D341Med (cell line): ENCODE measurements at regions not wholly inside any gene's neighbourhood (a gene's known extent, or its start where the extent isn't known, plus 50 kb on each side); places are given as distances from the start of the nearest gene placed in this dataset.
"Not testable (repeated sequence)": the region's sequence is repeated elsewhere in the genome, so short reads cannot be mapped to it uniquely, and the experiment has no call there.

Experiments
- DNase-seq: peaks from one replicate; pipeline ENCODE4 v3.0.0; 2012; ENCODE audit warnings: low spot score

DNA sequence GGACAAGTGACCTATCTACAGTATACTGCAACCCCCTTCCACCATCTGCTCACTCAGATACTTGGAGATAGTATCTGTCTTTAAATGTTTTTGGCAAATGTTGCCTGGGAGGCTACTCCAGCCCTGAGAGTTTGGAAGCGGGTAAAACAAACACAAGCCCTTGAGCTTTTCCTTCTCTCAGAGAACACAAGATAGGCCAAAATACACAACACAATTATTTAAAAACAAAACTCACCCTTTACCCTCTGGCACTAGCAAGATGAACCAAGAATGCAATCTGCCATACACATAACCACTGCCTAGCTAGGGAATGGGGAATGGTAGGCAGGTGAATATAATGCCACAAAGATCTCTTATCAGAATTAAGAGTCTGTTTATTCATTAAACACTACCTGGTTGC, 324.7 kb upstream of the FAM47C start:
- no peak for DNase-seq

DNA sequence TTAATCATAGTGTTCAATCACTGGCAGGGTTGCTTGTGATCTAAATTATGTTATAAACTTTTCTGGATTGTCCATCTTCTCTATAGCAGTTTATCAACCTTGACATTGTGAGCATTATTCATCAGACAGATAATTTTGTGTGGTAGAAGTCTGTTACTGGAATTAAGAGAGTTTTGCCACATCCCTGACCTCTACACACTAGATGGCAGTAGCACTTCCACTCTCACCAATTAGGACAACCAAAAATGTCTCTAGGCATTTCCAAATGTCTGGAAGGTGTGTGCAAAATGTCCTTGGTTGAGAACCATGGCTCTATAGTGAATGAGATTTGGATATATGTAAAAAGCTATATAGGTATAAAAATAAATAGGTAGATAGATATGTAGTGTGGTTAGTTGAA, 324.1 kb upstream of the FAM47C start:
- DNase-seq, result no peak

DNA sequence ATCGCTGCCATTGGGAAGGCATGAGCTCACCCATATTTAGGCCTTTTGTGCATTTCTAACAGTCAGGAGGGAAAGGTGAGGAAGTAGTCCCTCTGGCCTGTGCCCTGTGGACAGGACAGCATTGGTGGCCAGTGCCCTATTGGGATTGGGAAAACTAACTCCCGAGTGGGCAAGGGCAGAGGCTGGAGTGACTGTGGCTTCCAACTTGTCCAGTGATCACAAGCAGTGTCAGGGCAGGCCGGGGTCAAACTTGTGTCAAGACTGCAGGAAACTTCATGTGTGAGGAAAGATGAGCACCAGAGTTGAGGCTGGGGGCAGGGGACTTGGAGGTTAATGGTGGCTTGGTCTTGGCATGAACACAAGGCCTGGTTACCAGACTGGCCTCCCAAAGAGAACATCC, 286.2 kb upstream of the FAM47C start:
- DNase-seq, result no peak

DNA sequence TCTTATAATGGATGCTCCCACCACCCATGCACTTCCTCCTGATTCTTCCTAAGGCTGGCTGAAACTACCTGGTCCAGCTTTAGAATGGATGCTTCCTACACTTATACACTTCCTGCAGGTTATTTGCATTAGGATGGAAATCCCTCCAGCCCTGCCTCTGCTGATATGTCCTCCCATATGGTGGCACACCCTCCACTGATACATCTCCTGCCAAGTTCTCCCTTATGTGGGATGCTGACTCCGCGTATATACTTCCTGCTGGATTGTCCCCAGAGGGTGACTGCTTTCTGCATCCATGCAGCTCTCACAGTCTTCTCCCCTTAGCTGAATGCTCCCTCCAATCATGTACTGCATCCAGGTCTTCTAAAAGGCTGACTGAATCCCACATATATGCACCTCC, 254.6 kb upstream of the FAM47C start:
- no peak for DNase-seq

DNA sequence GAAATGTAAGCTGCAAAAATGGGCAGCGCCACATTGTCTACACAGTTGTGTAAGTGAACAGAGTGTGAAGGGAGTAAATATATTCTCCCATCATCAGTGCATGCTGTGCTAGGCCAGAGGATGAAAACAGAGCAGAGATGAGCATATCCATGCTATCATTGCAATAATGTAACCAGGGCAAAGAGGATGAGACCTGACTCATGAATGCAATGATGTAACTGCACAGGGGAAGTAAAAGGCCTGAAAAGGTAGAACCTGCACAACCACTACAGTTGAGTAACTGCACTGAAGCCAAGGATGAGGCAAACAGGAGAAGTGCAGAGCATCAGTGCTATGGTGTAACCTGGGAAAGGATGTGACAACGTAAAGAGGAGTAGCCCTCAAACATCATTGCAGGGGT, 220.4 kb upstream of the FAM47C start:
- no peak for DNase-seq

DNA sequence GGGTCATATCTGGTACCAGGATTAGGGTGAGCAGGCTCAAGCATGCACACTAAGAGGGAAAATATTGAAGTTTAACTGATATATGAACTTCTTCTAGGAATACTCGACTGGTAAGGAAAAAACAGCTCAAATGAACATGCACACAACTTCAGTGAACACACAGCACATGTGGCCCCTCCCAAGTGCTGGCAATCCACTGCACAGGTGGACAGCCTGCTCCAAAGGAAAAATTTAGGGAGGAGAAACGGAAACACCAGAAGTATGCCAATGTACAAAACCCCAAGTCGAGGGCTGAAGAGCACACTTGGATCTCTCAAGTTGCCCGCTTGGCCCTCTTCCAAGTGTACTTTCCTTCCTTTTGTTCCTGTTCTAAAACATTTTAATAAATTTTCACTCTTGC, 205.0 kb upstream of the FAM47C start:
- DNase-seq, result no peak

DNA sequence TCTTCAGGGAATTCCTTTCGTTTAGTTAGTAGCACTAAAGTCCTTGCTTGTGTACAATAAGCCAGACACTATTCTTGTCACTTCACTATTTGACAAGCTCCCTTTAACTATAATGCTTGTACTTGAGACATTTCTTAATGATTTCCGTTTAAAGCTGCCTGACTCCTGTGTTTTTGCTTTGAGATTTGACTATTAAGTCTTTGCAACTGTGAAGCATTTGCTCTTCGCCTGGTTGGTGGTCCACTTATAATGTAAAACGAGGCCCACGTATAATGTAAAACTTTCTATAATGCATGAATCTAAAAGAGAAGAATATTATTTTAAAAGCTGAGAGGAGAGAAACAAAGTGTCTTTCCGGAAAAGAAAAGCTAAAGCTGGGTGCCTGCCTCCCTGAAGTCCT, 204.1 kb upstream of the FAM47C start:
- no peak for DNase-seq

DNA sequence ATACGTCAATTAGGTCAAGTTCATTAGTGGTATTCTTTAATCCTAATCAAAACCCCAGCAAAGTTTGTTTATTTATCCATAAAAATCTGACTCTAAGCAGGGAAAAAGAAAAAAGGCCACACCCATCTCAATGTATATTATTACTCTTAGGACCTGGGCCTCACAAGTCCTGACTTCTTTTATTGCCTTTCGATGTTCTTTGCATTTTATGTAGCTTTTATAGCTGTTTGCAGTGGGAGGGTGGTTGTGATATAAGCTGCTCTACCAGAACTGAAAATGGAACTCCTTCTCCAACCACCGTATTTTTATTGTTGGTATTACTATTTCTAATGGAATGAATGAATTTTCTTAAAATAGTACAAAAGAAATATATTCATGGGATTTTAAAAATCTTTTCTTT, 163.3 kb upstream of the FAM47C start:
- DNase-seq, result no peak

DNA sequence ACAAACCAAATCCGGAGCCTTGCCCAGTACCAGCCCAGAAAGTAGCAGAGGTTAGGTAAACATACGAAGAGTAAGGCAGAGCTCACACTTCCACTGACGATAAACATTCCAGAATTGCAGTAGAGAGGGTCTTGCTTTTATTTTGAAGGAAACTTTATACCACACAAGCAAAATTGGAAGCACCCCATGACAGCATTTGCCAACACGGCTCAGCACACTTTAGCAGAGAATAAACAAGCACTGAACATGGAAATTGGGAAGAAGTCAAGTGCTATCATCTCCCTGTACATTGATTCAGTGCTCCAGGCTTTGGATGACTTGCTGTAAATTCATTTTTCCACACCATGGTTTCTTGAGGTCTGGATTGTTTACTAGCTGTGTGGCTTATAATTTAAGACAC, 160.7 kb upstream of the FAM47C start:
- no peak for DNase-seq

DNA sequence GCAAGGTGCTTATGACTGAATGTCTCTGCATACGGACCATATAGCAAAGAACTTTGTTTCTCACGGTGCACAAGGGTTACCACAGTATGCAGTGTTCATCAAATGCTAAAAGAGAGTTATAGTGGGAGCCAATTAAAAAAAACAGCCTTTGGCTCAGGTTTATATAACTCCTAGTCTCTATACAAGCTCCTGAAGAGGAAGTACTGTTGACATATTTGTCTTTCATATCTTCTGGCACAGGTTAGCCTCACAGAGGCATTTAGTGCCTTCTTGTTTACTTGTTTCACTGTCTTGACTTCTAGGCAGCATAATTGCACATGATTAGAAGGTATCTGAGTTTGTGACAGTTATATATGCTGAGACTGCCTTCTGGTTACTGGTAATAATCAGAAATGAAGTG, 158.8 kb upstream of the FAM47C start:
- DNase-seq, result no peak

DNA sequence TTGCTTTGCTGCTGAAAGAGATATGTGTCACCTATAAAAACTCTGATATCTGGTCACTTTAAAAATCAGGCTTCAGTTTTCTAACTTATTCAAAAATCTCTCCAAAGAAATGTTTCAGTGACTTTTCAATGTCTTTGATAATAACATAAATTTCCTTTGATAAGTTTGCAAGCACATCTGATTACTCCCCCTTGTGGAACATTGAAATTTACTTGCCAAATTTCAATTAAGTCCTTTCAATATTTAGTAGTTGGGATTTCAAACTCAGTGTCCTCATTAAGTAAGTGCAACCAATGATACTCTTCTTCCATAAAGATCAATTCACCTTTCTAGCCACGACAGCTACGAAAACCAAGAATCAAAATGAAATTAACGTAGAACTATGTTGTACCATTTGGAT, 151.3 kb upstream of the FAM47C start:
- DNase-seq, result no peak

DNA sequence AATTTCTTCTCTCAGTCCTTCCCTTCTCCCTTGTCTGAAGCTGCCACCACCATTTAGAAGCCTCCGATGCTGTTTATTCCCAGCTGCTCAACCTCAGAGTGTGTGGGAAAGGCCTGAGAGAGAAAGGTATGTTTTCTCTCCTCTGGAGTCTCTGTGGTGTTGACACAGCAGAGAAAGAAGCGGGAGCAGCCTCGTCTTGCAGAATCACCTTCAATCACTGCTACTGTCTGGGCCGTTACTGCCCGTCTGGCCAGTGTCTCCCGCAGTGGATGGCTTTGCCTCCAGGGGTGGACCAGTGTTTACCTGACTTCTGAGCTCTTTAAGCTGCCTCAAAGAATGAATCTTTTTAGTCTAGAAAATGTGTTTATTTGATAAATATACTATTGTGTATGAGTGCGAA, 148.9 kb upstream of the FAM47C start:
- DNase-seq, result no peak

DNA sequence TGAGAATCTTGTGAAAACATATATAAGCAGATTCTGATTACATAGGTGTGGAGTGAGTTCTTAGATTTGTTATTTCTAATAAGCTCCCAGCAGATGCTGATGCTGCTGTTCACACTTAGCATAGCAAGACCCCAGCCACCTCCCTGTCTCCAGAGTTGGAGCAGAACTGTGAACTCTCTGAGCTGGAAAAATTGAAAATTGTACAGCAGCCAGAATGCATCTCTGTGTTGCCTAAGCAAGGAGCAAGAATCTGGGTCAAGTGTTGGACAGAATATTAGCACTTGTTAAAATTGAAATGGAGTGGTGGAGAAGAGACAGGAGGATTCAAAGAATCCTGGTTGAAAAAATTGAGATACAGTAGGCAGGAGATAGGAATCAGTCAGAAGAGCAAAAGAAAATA, 146.6 kb upstream of the FAM47C start:
- DNase-seq, result no peak

DNA sequence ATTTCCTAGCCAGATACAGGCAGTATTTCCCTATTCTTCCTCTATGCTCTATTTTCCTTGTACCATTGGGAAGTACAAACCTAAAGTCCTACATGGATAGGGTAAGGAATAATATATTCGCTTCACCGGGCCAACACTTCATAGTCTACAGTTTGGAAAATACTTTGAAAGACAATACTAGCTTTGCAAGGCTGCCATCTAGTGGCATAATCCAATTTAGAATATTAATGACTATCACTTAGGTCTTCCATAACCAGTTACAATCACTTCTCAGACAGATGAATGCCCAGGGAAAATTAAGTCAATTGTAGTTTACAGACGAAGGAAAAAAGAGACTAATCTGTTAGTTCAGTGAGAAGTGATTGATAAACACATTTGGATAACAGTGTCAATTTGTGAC, 141.0 kb upstream of the FAM47C start:
- peak; percentile 8 for DNase-seq

DNA sequence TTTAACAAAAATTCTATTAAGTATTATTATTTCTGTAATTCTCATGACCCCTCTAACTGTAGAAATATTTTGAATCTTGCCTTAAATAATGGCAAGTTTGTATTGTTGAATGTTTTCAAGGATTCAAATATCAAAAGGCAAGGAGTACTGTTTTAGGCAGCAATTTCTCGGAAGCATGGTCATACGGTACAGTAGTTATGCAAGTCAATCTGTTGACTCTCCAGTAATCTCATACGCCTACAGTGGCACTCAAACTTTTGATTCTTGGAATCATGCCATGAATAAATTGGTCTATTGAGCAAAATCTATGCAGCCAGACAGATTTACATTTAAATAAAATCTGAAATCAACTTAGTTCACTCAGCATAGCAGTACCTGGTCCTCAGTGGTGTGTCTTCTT, 139.6 kb upstream of the FAM47C start:
- DNase-seq, result no peak

DNA sequence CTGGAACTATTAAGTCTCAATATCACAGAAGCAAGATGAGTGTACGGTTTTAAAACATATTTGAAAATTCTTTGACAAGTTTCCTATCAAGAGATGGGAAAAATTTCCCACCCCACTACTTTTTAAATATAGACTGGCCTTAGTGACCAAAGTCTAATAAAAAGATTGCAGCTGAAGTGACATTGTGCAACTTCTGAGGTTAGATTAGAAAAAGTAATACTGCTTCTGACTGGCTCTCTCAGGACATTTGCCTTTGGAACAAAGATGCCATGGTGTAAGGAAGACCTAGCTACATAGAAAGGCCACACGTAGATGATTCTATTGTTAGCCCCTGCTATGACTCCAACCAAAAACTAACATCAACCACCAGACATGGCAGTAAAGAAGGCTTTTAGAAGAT, 138.7 kb upstream of the FAM47C start:
- no peak for DNase-seq

DNA sequence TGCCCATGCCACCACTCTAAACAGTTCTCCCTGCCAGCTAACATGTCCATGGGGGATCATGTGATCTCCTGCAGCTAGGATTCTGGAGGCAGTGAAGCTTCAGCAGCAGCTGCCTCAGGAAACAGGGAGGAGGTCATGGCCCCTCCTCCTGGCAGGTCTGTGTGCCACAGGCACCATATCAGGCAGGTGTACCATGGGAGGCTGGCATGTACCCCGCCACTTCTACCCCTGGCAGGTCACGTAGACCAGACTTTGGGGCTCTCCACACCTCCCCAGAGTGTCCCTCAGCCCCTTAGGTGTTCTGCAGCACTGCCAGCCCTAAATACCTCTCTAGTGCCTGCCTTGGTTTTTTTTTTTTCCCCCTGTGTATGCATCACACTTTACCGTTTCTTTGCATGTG, 110.5 kb upstream of the FAM47C start:
- no peak for DNase-seq

DNA sequence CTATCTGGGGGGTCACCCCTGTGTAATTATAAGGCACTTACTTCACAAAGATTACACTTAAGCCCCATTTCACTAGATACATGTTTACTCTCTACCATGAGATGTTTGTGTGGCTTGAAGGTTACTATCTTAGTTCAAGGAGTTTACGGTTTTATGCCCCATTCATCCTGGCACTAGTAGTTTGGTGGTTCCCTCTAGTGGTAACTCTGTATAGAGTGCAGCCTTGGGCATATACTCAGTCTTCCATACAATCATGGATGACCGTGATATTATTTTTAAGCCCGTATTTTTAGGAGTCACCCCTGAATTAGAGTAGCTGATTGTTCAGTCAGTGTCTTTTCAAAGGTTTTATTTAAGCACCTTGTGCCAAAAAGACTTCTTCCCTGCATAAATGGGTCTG, 109.9 kb upstream of the FAM47C start:
- peak; percentile 21 for DNase-seq

DNA sequence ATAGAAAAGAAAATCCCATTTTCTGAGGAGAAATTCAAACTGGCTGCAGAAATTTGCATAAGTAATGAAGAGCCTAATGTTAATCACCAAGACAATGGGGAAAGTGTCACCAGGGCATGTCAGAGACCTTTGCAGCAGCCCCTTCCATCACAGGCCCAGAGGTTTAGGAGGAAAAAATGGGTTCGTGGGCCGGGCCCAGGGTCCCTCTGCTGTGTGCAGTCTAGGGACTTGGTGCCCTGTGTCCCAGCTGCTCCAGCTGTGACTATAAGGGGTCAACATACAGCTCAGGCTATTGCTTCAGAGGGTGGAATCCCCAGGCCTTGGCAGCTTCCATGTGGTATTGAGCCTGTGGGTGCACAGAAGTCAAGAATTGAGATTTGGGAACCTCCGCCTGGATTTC, 103.6 kb upstream of the FAM47C start:
- DNase-seq, result not testable (repeated sequence)

DNA sequence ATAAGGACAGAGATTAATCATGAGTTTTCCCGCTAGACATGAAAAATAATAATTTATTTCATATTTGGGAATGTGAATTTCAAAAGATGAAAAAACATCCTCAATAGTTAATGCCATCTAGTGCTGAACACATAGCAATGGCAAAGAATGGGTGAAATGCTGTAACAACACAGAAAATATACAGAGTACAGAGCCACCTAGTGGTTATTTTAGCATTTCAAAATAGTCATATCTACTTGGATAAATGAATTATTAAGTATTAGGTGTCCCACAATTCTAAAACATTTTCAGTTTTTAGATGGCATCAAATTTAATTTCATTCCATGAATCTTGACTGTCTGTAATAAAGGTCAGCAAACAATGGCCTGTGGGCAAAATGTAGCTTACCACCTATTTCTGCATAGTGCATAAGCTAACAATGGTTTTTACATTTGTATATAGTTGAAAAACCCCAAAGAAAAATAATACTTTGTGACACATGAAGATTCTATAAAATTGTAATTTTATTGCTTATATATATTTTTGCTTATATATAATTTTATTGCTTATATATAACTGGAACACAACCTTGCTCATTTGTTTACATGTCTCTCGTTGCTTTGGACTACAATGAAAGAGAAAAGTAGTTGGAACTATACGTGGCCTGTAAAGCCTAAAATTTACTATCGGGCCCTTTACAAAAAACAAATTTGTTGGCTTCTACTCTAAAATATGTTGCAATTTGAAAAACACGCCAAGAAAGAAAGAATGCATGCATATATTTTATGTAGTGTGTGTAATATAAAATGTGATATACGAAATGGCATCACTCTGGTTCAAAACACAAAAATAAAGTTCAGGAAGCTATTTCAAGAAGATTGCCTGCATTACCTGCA, 99.1 kb upstream of the FAM47C start:
- DNase-seq, result peak; percentile 20

DNA sequence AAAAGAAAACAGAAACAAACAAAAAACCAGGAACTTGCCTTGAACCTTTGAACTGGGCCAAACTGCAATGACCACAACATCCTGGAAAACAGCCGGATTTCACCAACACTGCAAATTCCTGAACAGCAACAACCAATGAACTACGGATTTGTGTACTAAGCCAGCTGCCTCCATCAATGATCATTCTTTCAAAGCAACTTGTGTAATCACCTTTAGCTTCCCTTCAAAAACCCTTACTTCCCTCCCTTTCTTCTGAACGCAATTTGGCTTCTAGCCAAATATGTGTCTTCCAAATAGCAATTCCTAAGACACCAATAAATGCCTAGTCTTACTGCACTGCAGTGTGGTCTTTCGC, 98.5 kb upstream of the FAM47C start:
- DNase-seq, result no peak

DNA sequence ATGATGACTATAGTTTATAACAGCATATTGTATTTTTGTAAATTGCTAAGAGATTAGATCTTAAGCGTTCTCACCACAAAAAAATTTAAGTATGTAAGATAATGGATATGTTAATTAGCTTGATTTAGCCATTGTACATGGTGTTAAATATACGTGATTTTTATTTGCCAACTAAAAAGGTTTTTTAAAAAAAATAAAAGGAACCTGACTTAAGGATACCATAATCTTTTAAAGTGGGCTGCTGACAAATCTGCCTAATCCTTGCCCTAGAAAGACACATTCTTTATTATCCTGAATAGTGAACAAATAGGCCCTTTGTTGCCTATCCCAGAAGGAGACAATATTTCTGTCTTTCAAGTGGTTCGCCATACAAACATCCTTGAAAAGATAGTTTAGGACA, 94.6 kb upstream of the FAM47C start:
- DNase-seq, result no peak

DNA sequence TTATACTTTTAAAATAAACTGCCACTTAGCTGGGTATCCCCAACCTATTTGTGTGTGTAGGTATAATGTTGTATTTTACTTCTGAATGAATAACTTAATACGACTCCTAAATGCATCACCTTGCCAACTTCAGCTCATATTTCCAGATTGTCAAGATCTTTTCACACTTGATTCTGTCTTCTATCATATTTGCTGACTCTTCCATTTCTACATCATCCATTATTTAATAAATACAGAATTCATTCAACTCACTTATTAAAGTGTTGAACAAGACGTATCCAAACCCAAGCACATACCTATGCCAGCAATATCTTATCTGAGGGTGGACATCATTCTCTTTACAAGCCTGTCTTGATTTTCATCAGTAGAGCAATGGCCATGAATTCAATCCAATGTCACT, 91.2 kb upstream of the FAM47C start:
- no peak for DNase-seq

DNA sequence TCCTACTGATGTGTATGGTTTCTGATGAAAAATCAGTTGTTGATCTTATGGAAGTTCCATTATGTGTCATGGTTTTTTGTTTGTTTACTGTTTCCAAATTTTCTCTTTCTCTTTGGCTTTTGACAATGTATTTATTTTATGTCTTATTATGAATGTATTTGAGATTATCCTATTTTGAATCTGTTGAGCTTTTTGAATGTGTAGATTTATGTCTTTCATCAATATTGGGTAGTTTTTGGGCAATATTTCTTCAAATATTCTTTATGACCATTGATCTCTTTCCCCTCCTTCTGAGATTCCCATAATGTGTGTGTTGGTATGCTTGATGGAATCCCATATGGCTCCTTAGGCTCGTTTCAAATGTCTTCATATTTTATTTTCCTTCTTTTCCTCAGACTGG, 80.5 kb upstream of the FAM47C start:
- DNase-seq, result no peak

DNA sequence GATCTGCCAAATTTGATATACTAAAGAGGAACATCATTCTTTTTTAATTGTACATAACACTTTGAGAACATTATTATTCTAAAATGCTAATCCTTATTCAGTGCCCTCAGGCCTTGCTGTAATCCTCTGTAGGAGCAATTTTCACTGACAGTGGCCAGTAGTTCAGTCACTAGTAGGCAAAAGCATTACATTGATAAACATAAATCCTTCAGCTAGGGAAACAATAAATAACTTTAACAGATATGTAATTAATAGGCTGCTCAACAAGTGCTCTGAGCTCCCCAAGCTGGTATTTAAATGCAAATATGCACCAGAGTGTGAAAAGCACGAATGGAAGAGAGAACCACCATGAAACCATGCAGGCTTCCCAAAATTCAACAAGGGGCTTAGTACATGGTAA, 77.7 kb upstream of the FAM47C start:
- DNase-seq, result no peak
